Mesenchymal stem cell (in vitro differentiated cells and primary cell): ENCODE measurements at regions not wholly inside any gene's neighbourhood (a gene's known extent, or its start where the extent isn't known, plus 50 kb on each side); places are given as distances from the start of the nearest gene placed in this dataset.
A peak's percentile ranks its signal among the peaks of the same experiment; 100 is the strongest.

Experiments used
- DNase-seq: peaks from one replicate; pipeline ENCODE4 v3.0.0-alpha.2; 2013
- H2AFZ ChIP-seq: one replicate; pipeline ENCODE4 v1.6.1; 2013; ENCODE audit warnings: low read depth, mild to moderate bottlenecking, control low read depth, inconsistent platforms, low read length, moderate library complexity
- H2AK5ac ChIP-seq: 2 replicates; pipeline ENCODE4 v1.6.1; 2013; ENCODE audit warnings: low read length, moderate library complexity, mild to moderate bottlenecking, inconsistent platforms; ENCODE audit not compliant: severe bottlenecking
- H2BK120ac ChIP-seq: one replicate; pipeline ENCODE4 v1.6.1; 2013; ENCODE audit warnings: low read depth, mild to moderate bottlenecking, inconsistent platforms, low read length, moderate library complexity
- H2BK12ac ChIP-seq, 2 experiments: one replicate each; pipeline ENCODE4 v1.6.1; 2013; ENCODE audit warnings: inconsistent platforms in 2 of 2, low read length in 2 of 2, mild to moderate bottlenecking in 2 of 2, moderate library complexity in 2 of 2, control low read depth in 1 of 2
- H2BK15ac ChIP-seq: one replicate; pipeline ENCODE4 v1.6.1; 2013; ENCODE audit warnings: mild to moderate bottlenecking, low read depth, inconsistent platforms; ENCODE audit not compliant: poor library complexity, severe bottlenecking
- H2BK5ac ChIP-seq: 2 replicates; pipeline ENCODE4 v1.6.1; 2013; ENCODE audit warnings: low read depth, mild to moderate bottlenecking, low read length, control low read depth, inconsistent platforms; ENCODE audit not compliant: poor library complexity, severe bottlenecking
- H3K14ac ChIP-seq, 2 experiments: one replicate each; pipeline ENCODE4 v1.6.1; 2013; ENCODE audit warnings: inconsistent platforms in 2 of 2, low read length in 2 of 2, control low read depth in 1 of 2, mild to moderate bottlenecking in 1 of 2, moderate library complexity in 1 of 2
- H3K18ac ChIP-seq, 2 experiments: one replicate each; pipeline ENCODE4 v1.6.1; 2013; ENCODE audit warnings: inconsistent platforms in 2 of 2, low read length in 2 of 2, control low read depth in 1 of 2, low read depth in 1 of 2, mild to moderate bottlenecking in 1 of 2
- H3K23ac ChIP-seq, 2 experiments: one replicate each; pipeline ENCODE4 v1.6.1; 2013; ENCODE audit warnings: inconsistent platforms in 2 of 2, low read length in 2 of 2, mild to moderate bottlenecking in 2 of 2, moderate library complexity in 2 of 2, control low read depth in 1 of 2
- H3K27ac ChIP-seq: 2 replicates; pipeline ENCODE4 v1.5.1; 2013; ENCODE audit warnings: mild to moderate bottlenecking, moderate library complexity, low read length, control low read depth, inconsistent platforms; ENCODE audit not compliant: poor library complexity, severe bottlenecking
- H3K27me3 ChIP-seq, 2 experiments: 2 replicates each; pipeline versions ENCODE4 v1.6.1 to v1.7.0; 2013; ENCODE audit warnings: low read length in 2 of 2, mild to moderate bottlenecking in 2 of 2, moderate library complexity in 2 of 2, control low read depth in 1 of 2, inconsistent platforms in 1 of 2; ENCODE audit not compliant: control insufficient read depth in 1 of 2, insufficient read depth in 1 of 2
- H3K36me3 ChIP-seq, 2 experiments: 2 replicates each; pipeline versions ENCODE4 v1.6.1 to v1.7.0; 2013; ENCODE audit warnings: low read length in 2 of 2, control low read depth in 1 of 2, inconsistent platforms in 1 of 2, low read depth in 1 of 2, mild to moderate bottlenecking in 1 of 2; ENCODE audit not compliant: insufficient read depth in 2 of 2, control insufficient read depth in 1 of 2
- H3K4ac ChIP-seq, 2 experiments: one replicate each; pipeline ENCODE4 v1.6.1; 2013; ENCODE audit warnings: inconsistent platforms in 2 of 2, low read length in 2 of 2, mild to moderate bottlenecking in 2 of 2, moderate library complexity in 2 of 2, control low read depth in 1 of 2, low read depth in 1 of 2
- H3K4me1 ChIP-seq: 2 replicates; pipeline ENCODE4 v1.6.1; 2013; ENCODE audit warnings: low read depth, low read length, control low read depth; ENCODE audit not compliant: control insufficient read depth, insufficient read depth
- H3K4me2 ChIP-seq: 2 replicates; pipeline ENCODE4 v1.6.1; 2013; ENCODE audit warnings: low read length, mild to moderate bottlenecking, inconsistent platforms; ENCODE audit not compliant: poor library complexity, severe bottlenecking
- H3K4me3 ChIP-seq, 2 experiments: 2 replicates each; pipeline versions ENCODE4 v1.5.1 to v1.7.0; 2013; ENCODE audit warnings: low read length in 2 of 2, mild to moderate bottlenecking in 2 of 2, control low read depth in 1 of 2, low read depth in 1 of 2; ENCODE audit not compliant: insufficient read depth in 1 of 2
- H3K79me1 ChIP-seq: replicated peaks from 2 replicates; pipeline ENCODE4 v1.6.1; 2013; ENCODE audit warnings: mild to moderate bottlenecking, control low read depth, low read length, inconsistent platforms; ENCODE audit not compliant: poor library complexity, severe bottlenecking
- H3K9ac ChIP-seq: 2 replicates; pipeline ENCODE4 v1.7.0; 2013; ENCODE audit warnings: mild to moderate bottlenecking, low read length, moderate library complexity
- H3K9me3 ChIP-seq: 2 replicates; pipeline ENCODE4 v1.7.0; 2013; ENCODE audit warnings: mild to moderate bottlenecking, low read length; ENCODE audit not compliant: control insufficient read depth
- H4K8ac ChIP-seq: one replicate; pipeline ENCODE4 v1.6.1; 2013; ENCODE audit warnings: inconsistent platforms, mild to moderate bottlenecking, low read length, moderate library complexity
- H4K91ac ChIP-seq: one replicate; pipeline ENCODE4 v1.6.1; 2013; ENCODE audit warnings: mild to moderate bottlenecking, low read length, inconsistent platforms
- WGBS: methylation state at CpG from one replicate; pipeline ENCODE4 v1.1.7; 2013; ENCODE audit warnings: mixed read lengths; 5-methylcytosine and 5-hydroxymethylcytosine counted together

DNA sequence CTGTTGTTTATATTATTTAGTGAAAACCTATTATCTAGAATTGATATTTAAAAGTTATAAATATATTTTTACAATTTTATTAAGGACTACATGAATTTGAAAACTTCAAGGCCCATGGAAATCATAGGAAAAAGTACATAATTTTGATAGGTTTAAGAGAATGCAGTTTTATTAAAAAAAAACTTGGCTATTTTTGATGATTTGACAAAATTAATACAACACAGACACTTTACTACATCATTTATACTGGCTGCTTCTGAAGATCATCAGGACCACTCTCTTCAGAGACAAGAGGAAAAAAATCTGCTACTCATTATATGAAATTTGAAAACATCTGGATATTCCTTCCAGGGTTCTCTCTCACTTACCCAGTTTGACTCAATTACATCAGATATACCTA lies 637.7 kb downstream of the BCKDHB start:
- Histone ChIP-seq H3K27ac (no peak overlapping the region), H3K18ac (no peak overlapping the region), H3K9ac (no peak overlapping the region), H3K23ac (no peak overlapping the region), H2AFZ (no peak overlapping the region), H3K27me3 (no peaks in the 10 kb centered on the region), H3K4me1 (no peaks in the 10 kb centered on the region), H3K4me3 (no peak overlapping the region), H3K14ac (no peak overlapping the region), H2BK5ac (no peak overlapping the region), H2BK15ac (no peak overlapping the region), H2AK5ac (no peak overlapping the region), H3K9me3 (no peaks in the 10 kb centered on the region), H3K79me1 (no peaks in the 10 kb centered on the region), H2BK12ac (no peak overlapping the region), H4K8ac (no peak overlapping the region), H3K36me3 (no peaks in the 10 kb centered on the region), H3K4ac (no peak overlapping the region), H4K91ac (no peak overlapping the region), H2BK120ac (no peak overlapping the region), H3K4me2 (no peak overlapping the region)
- no peak for DNase-seq

DNA sequence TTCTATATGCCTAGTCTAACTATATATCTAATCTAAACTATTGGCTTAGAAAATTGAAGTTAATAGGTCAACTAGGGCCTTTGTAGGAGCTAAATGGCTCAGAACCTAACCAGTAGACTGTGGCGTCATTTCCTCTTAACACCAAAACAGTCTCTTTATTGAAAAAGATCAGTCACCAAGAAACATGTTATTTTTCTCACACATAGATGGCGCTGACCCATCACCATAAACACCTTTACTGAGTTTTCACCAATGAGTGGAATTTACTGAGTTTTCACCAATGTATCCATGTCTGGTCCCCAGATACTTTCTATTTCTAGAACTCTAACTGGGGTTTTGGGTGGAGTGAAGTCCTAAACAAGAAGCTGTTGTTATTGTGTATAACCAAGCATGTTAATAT lies 636.0 kb downstream of the BCKDHB start:
- H3K4me2 ChIP-seq: no peak overlapping the region
- H3K27me3 ChIP-seq: no peaks in the 10 kb centered on the region
- no peaks in the 10 kb centered on the region for H3K4me1 ChIP-seq
- no peaks in the 10 kb centered on the region for H3K79me1 ChIP-seq
- H3K9ac ChIP-seq: no peak overlapping the region
- H3K4me3 ChIP-seq: no peak overlapping the region
- no peak overlapping the region for H2BK5ac ChIP-seq
- no peak overlapping the region for H3K18ac ChIP-seq
- H2BK15ac ChIP-seq: no peak overlapping the region
- H2BK120ac ChIP-seq: no peak overlapping the region
- H3K4ac ChIP-seq: no peak overlapping the region
- no peak overlapping the region for H4K91ac ChIP-seq
- H4K8ac ChIP-seq: no peak overlapping the region
- no peak overlapping the region for H3K27ac ChIP-seq
- no peak overlapping the region for H2AFZ ChIP-seq
- 67% methylated on average over 1 of the region's 2 CpGs for WGBS
- H3K14ac ChIP-seq: no peak overlapping the region
- no peaks in the 10 kb centered on the region for H3K36me3 ChIP-seq
- H2AK5ac ChIP-seq: no peak overlapping the region
- DNase-seq: peak; percentile 57
- no peak overlapping the region for H2BK12ac ChIP-seq
- H3K9me3 ChIP-seq: no peaks in the 10 kb centered on the region
- H3K23ac ChIP-seq: no peak overlapping the region

DNA sequence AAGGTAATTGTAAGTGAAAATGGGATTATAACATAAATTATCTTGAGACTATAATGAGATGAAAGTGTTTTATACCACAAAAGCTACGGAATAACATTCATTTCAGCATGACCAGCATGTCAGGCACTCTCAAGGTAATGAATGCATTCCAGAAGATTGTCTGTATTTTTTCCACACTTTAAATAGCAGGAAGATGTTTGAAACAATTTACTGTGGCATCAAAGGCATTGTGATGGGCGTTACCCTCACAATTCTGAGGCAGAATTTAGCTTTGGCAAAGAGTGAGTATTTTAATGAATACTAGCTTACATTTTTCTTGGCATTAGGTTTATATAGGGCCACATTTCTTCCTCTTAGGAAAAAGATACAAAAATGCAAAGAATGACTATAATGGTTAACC lies 627.2 kb downstream of the BCKDHB start:
- DNase-seq: no peak
- Histone ChIP-seq H3K27ac (no peak overlapping the region), H3K18ac (no peak overlapping the region), H3K4me1 (no peaks in the 10 kb centered on the region), H2BK15ac (no peak overlapping the region), H3K23ac (no peak overlapping the region), H2AK5ac (no peak overlapping the region), H3K4me3 (no peak overlapping the region), H3K14ac (no peak overlapping the region), H2BK120ac (no peak overlapping the region), H3K9ac (no peak overlapping the region), H3K36me3 (no peaks in the 10 kb centered on the region), H3K79me1 (no peaks in the 10 kb centered on the region), H4K8ac (no peak overlapping the region), H3K9me3 (no peaks in the 10 kb centered on the region), H2BK12ac (no peak overlapping the region), H2BK5ac (no peak overlapping the region), H3K4me2 (no peak overlapping the region), H2AFZ (no peak overlapping the region), H4K91ac (no peak overlapping the region), H3K4ac (no peak overlapping the region), H3K27me3 (no peaks in the 10 kb centered on the region)
- 100% methylated on average over 1 of the region's 2 CpGs for WGBS

DNA sequence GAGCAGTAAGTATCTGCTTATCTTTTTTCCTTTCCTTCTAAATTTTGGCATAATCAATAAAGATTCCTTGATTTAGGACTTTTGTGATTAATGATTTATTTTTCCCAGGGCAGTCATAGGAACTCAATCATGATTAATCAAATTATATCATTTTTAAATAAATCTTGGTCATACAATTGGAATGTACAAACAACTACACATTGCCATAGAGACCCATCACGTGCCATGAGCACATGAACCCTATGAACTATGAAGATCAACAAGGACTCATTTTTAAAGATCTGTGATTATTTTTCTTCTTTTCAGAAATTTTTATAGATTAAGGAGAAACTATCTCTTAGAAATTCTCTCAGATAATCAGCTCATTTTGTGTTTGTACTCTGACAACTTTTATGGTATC lies 622.4 kb downstream of the BCKDHB start:
- H3K4me3 ChIP-seq: no peak overlapping the region
- H4K8ac ChIP-seq: no peak overlapping the region
- no peak overlapping the region for H3K9ac ChIP-seq
- no peak overlapping the region for H3K27ac ChIP-seq
- H3K36me3 ChIP-seq: no peaks in the 10 kb centered on the region
- DNase-seq: no peak
- no peak overlapping the region for H2BK120ac ChIP-seq
- H3K4me1 ChIP-seq: no peaks in the 10 kb centered on the region
- H3K79me1 ChIP-seq: no peaks in the 10 kb centered on the region
- no peak overlapping the region for H3K4ac ChIP-seq
- no peak overlapping the region for H3K23ac ChIP-seq
- no peak overlapping the region for H3K4me2 ChIP-seq
- H2AFZ ChIP-seq: no peak overlapping the region
- H3K9me3 ChIP-seq: no peaks in the 10 kb centered on the region
- H3K27me3 ChIP-seq: no peaks in the 10 kb centered on the region
- no peak overlapping the region for H2BK12ac ChIP-seq
- no peak overlapping the region for H2BK5ac ChIP-seq
- H3K14ac ChIP-seq: no peak overlapping the region
- no CpG with 5 or more reads among the region's 1 CpG for WGBS
- no peak overlapping the region for H4K91ac ChIP-seq
- no peak overlapping the region for H2BK15ac ChIP-seq
- no peak overlapping the region for H3K18ac ChIP-seq
- no peak overlapping the region for H2AK5ac ChIP-seq
